Hematopoietic multipotent progenitor cell treated with erythropoietin and hydrocortisone succinate and interleukin-3 and kit ligand, for 15 days (in vitro differentiated cells): ENCODE measurements at regions not wholly inside any gene's neighbourhood (a gene's known extent, or its start where the extent isn't known, plus 50 kb on each side); places are given as distances from the start of the nearest gene placed in this dataset.
"Not testable (repeated sequence)": the region's sequence is repeated elsewhere in the genome, so short reads cannot be mapped to it uniquely, and the experiment has no call there.

ENCODE experiments used
- DNase-seq: peaks from one replicate; pipeline ENCODE4 v3.0.0-alpha.2; 2015; ENCODE audit warnings: low spot score

- DNase-seq, result no peak
Observed at GRCh38 chrY:19051021-19051420, 277.5 kb upstream of the HSFY2 start.

- DNase-seq, result no peak
Observed at GRCh38 chrY:19042984-19043442, 269.5 kb upstream of the HSFY2 start.

- no peak for DNase-seq
Observed at GRCh38 chrY:19042306-19042958, 268.9 kb upstream of the HSFY2 start.

GRCh38 chrY:19026631-19027030 lies 253.1 kb upstream of the HSFY2 start:
- no peak for DNase-seq

- DNase-seq, result no peak
Observed at GRCh38 chrY:19023934-19024333, 250.4 kb upstream of the HSFY2 start.

- no peak for DNase-seq
Observed at GRCh38 chrY:19020193-19020592, 246.7 kb upstream of the HSFY2 start.

GRCh38 chrY:19016990-19017389 lies 243.5 kb upstream of the HSFY2 start:
- DNase-seq, result no peak

GRCh38 chrY:19015854-19016253 lies 242.3 kb upstream of the HSFY2 start:
- DNase-seq, result no peak

GRCh38 chrY:19015213-19015612 lies 241.7 kb upstream of the HSFY2 start:
- DNase-seq, result no peak

GRCh38 chrY:19012985-19013384 lies 239.4 kb upstream of the HSFY2 start:
- no peak for DNase-seq

GRCh38 chrY:19011605-19012090 lies 238.1 kb upstream of the HSFY2 start:
- DNase-seq, result no peak

GRCh38 chrY:19006234-19006633 lies 232.7 kb upstream of the HSFY2 start:
- DNase-seq, result no peak

GRCh38 chrY:19005579-19005978 lies 232.0 kb upstream of the HSFY2 start:
- DNase-seq, result no peak

- no peak for DNase-seq
Observed at GRCh38 chrY:18997635-18998240, 224.2 kb upstream of the HSFY2 start.

GRCh38 chrY:18993480-18993879 lies 219.9 kb upstream of the HSFY2 start:
- DNase-seq, result no peak

GRCh38 chrY:18992684-18993083 lies 219.1 kb upstream of the HSFY2 start:
- DNase-seq, result not testable (repeated sequence)

GRCh38 chrY:18989356-18989755 lies 215.8 kb upstream of the HSFY2 start:
- no peak for DNase-seq

- DNase-seq, result no peak
Observed at GRCh38 chrY:18966001-18966400, 192.5 kb upstream of the HSFY2 start.

GRCh38 chrY:18958846-18959245 lies 185.3 kb upstream of the HSFY2 start:
- no peak for DNase-seq

GRCh38 chrY:18951657-18952435 lies 178.3 kb upstream of the HSFY2 start:
- DNase-seq, result no peak

GRCh38 chrY:18951019-18951418 lies 177.5 kb upstream of the HSFY2 start:
- DNase-seq, result no peak

- DNase-seq, result no peak
Observed at GRCh38 chrY:18936831-18937230, 163.3 kb upstream of the HSFY2 start.

- DNase-seq, result no peak
Observed at GRCh38 chrY:18919256-18919655, 145.7 kb upstream of the HSFY2 start.
